IMR-90 (cell line): ENCODE measurements at regions not wholly inside any gene's neighbourhood (a gene's known extent, or its start where the extent isn't known, plus 50 kb on each side); places are given as distances from the start of the nearest gene placed in this dataset.

Experiments used
- ATAC-seq: fragments of 200-7000 bp; cut with Tn5 transposase; 2 replicates; pipeline ENCODE4 v1.9.1; 2020; ENCODE audit warnings: low read depth, mild to moderate bottlenecking, moderate library complexity
- BruUV-seq: library from RNA; stranded (reverse); fragments of 400-500 nt; replicated peaks from 2 replicates; lab custom pipeline; 2021; lab: Mats Ljungman, UMichigan
- CTCF ChIA-PET: fragments of 300-600 bp; formaldehyde crosslinking; extraction: SDS; loops from one replicate; lab custom pipeline; 2021; ENCODE audit warnings: antibody characterized with exemption; lab: Yijun Ruan, JAX
- POLR2A ChIA-PET: fragments of 300-600 bp; sonication (Branson Sonifier 250); formaldehyde crosslinking; loops from one replicate; lab custom pipeline; 2022; ENCODE audit warnings: antibody characterized with exemption; ENCODE audit not compliant: unreplicated experiment; lab: Charles Lee
- DNase-seq: peaks from one replicate; pipeline ENCODE4 v3.0.0; 2013
- H2AFZ ChIP-seq: replicated peaks from 2 replicates; pipeline ENCODE3; 2013; ENCODE audit warnings: low read length, mild to moderate bottlenecking; ENCODE audit not compliant: poor library complexity
- H2AK5ac ChIP-seq: 2 replicates; pipeline ENCODE4 v1.6.1; 2013; ENCODE audit warnings: low read depth, low read length, inconsistent platforms
- H2AK9ac ChIP-seq: replicated peaks from 2 replicates; pipeline ENCODE3; 2013; ENCODE audit warnings: mild to moderate bottlenecking, low read depth, low read length, moderate library complexity; ENCODE audit not compliant: poor library complexity
- H2BK120ac ChIP-seq: 2 replicates; pipeline ENCODE4 v1.6.1; 2013; ENCODE audit warnings: low read depth, low read length, inconsistent platforms
- H2BK15ac ChIP-seq: 3 replicates; pipeline ENCODE4 v1.6.1; 2013; ENCODE audit warnings: low read depth, low read length, inconsistent platforms
- H2BK20ac ChIP-seq: 2 replicates; pipeline ENCODE4 v1.6.1; 2013; ENCODE audit warnings: low read depth, mild to moderate bottlenecking, inconsistent platforms, low read length, moderate library complexity
- H2BK5ac ChIP-seq: 2 replicates; pipeline ENCODE4 v1.6.1; 2013; ENCODE audit warnings: mild to moderate bottlenecking, low read depth, low read length, inconsistent platforms; ENCODE audit not compliant: poor library complexity, severe bottlenecking
- H3K14ac ChIP-seq: replicated peaks from 2 replicates; pipeline ENCODE4 v1.6.1; 2013; ENCODE audit warnings: low read depth, low read length, inconsistent platforms
- H3K18ac ChIP-seq: 2 replicates; pipeline ENCODE4 v1.6.1; 2013; ENCODE audit warnings: low read depth, low read length, control low read depth
- H3K23ac ChIP-seq: 2 replicates; pipeline ENCODE4 v1.6.1; 2013; ENCODE audit warnings: low read depth, low read length, inconsistent platforms
- H3K27ac ChIP-seq: 2 replicates; pipeline ENCODE4 v1.5.1; 2013; ENCODE audit warnings: mild to moderate bottlenecking, control low read depth, low read length; ENCODE audit not compliant: insufficient read depth
- H3K27me3 ChIP-seq: 2 replicates; pipeline ENCODE4 v1.6.1; 2013; ENCODE audit warnings: low read length; ENCODE audit not compliant: control insufficient read depth, insufficient read depth
- H3K36me3 ChIP-seq: 2 replicates; pipeline ENCODE4 v1.6.1; 2013; ENCODE audit warnings: low read length, mixed read lengths; ENCODE audit not compliant: control insufficient read depth, insufficient read depth
- H3K4ac ChIP-seq: 2 replicates; pipeline ENCODE4 v1.6.1; 2013; ENCODE audit warnings: low read depth, low read length, inconsistent platforms
- H3K4me1 ChIP-seq: 2 replicates; pipeline ENCODE4 v1.6.1; 2013; ENCODE audit warnings: low read length, mixed read lengths; ENCODE audit not compliant: control insufficient read depth, insufficient read depth
- H3K4me2 ChIP-seq: 2 replicates; pipeline ENCODE4 v1.6.1; 2013; ENCODE audit warnings: low read depth, mild to moderate bottlenecking, control low read depth, low read length, moderate library complexity
- H3K4me3 ChIP-seq: 2 replicates; pipeline ENCODE4 v1.5.1; 2013; ENCODE audit warnings: low read depth, mild to moderate bottlenecking, control low read depth, low read length, moderate library complexity; ENCODE audit not compliant: insufficient read depth
- H3K56ac ChIP-seq: 2 replicates; pipeline ENCODE4 v1.6.1; 2013; ENCODE audit warnings: low read length, inconsistent platforms; ENCODE audit not compliant: insufficient read depth; ENCODE audit errors: extremely low read depth
- H3K79me1 ChIP-seq, 2 experiments: 2 replicates each; pipeline ENCODE4 v1.6.1; 2013; ENCODE audit warnings: low read length in 2 of 2, inconsistent platforms in 1 of 2, low read depth in 1 of 2
- H3K9ac ChIP-seq: 2 replicates; pipeline ENCODE4 v1.6.1; 2013; ENCODE audit warnings: low read depth, low read length, control low read depth
- H3K9me1 ChIP-seq: 2 replicates; pipeline ENCODE4 v1.6.1; 2013; ENCODE audit warnings: low read length, inconsistent platforms; ENCODE audit not compliant: insufficient read depth
- H3K9me3 ChIP-seq: 2 replicates; pipeline ENCODE4 v1.6.1; 2013; ENCODE audit warnings: low read length; ENCODE audit not compliant: control insufficient read depth, insufficient read depth
- H4K20me1 ChIP-seq: 2 replicates; pipeline ENCODE4 v1.6.1; 2013; ENCODE audit warnings: low read length, inconsistent platforms; ENCODE audit not compliant: insufficient read depth
- H4K5ac ChIP-seq: 2 replicates; pipeline ENCODE4 v1.6.1; 2013; ENCODE audit warnings: mild to moderate bottlenecking, low read depth, low read length, control low read depth
- H4K8ac ChIP-seq, 2 experiments: 2 replicates each; pipeline ENCODE4 v1.6.1; 2013; ENCODE audit warnings: low read depth in 2 of 2, low read length in 2 of 2, control low read depth in 1 of 2, inconsistent platforms in 1 of 2
- H4K91ac ChIP-seq: 2 replicates; pipeline ENCODE4 v1.6.1; 2013; ENCODE audit warnings: low read depth, low read length, inconsistent platforms; ENCODE audit not compliant: insufficient read depth
- FOS ChIP-seq: fragments of 150-350 bp; IDR thresholded peaks from 2 replicates; pipeline ENCODE4 v1.6.1; 2016; ENCODE audit warnings: low read depth, low read length
- MAFK ChIP-seq: IDR thresholded peaks from 2 replicates; pipeline ENCODE4 v1.6.1; 2012; ENCODE audit warnings: low read depth, low read length, improper control_type of control experiment
- WGBS, 2 experiments: methylation state at CpG; one replicate each; pipeline versions ENCODE4 v1.1.5 to v1.1.7; 2013; ENCODE audit warnings: missing lambda C conversion rate in 2 of 2; ENCODE audit not compliant: insufficient read length in 1 of 2; ENCODE audit errors: extremely low coverage in 2 of 2; 5-methylcytosine and 5-hydroxymethylcytosine counted together
- dilution Hi-C: fragments of 300-500 bp; cut with HindIII; formaldehyde crosslinking; loops from one replicate; pipeline ENCODE4 v1.14.3; 2018; ENCODE audit warnings: low sequenced_read_pairs; ENCODE audit not compliant: unreplicated experiment
- in situ Hi-C: fragments of 300-500 bp; cut with MboI; formaldehyde crosslinking; loops from 3 replicates; pipeline ENCODE4 v1.14.3; 2019; ENCODE audit warnings: low sequenced_read_pairs, inconsistent platforms, mixed read lengths
- intact Hi-C: fragments of 100-400 bp; cut with micrococcal nuclease; formaldehyde crosslinking; loops from 2 replicates; pipeline ENCODE4 v1.10.0; 2022

DNA sequence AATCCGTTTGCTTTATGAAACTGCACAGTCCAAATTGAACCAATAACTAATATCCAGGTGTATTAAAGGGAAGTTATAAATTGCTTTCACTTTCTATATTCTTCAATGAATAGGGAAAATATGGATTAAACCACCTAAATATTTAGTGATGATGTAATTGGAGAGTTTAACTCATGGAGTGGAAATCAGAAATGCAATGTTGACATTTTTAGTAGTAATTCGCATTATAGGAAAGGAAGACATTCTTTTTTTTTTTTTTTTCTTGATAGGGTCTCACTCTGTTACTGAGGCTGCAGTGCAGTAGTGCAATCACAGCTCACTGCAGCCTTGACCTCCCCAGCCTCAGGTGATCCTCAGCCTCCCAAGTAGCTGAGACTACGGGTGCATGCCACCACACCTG, 321.9 kb downstream of the RNF144A start:
- dilution Hi-C loops (no loop called here), in situ Hi-C loops (no loop called here), intact Hi-C loops (no loop called here)
- no peak overlapping the region for H4K8ac ChIP-seq
- CTCF ChIA-PET: no interaction called here
- H3K4me1 ChIP-seq: no peaks in the 10 kb centered on the region
- H3K23ac ChIP-seq: no peak overlapping the region
- no peaks in the 10 kb centered on the region for H4K20me1 ChIP-seq
- TF ChIP-seq FOS (no peak), MAFK (0 out of 2 replicates have a peak, but pooled peaks have one; percentile 17)
- H3K4me3 ChIP-seq: no peak overlapping the region
- POLR2A ChIA-PET: no interaction called here
- no peak overlapping the region for H2AK5ac ChIP-seq
- no peak for ATAC-seq
- no peaks in the 10 kb centered on the region for H3K9me1 ChIP-seq
- H3K9me3 ChIP-seq: peaks cover 3% of the 10 kb centered on the region
- no peak overlapping the region for H2AFZ ChIP-seq
- no TSS peak for BruUV-seq
- no peak overlapping the region for H3K18ac ChIP-seq
- no CpG with 5 or more reads among the region's 3 CpGs for WGBS, 2 experiments
- no peak overlapping the region for H4K91ac ChIP-seq
- H2BK15ac ChIP-seq: no peak overlapping the region
- H3K27me3 ChIP-seq: no peaks in the 10 kb centered on the region
- no peak overlapping the region for H2BK5ac ChIP-seq
- no peak overlapping the region for H3K4me2 ChIP-seq
- no peak overlapping the region for H3K14ac ChIP-seq
- H2AK9ac ChIP-seq: no peak overlapping the region
- H3K79me1 ChIP-seq: no peaks in the 10 kb centered on the region
- H3K36me3 ChIP-seq: no peaks in the 10 kb centered on the region
- H2BK20ac ChIP-seq: no peak overlapping the region
- no peak overlapping the region for H3K4ac ChIP-seq
- H3K27ac ChIP-seq: no peak overlapping the region
- no peak overlapping the region for H4K5ac ChIP-seq
- H3K56ac ChIP-seq: no peak overlapping the region
- H2BK120ac ChIP-seq: no peak overlapping the region
- no peak for DNase-seq
- H3K9ac ChIP-seq: no peak overlapping the region
